ENCODE measurements at regions not wholly inside any gene's neighbourhood (a gene's known extent, or its start where the extent isn't known, plus 50 kb on each side); places are given as distances from the start of the nearest gene placed in this dataset.

- no peaks in the 10 kb centered on the region for H3K36me3 ChIP-seq (ENCODE audit: control insufficient read depth in 2 of 2, insufficient read depth in 2 of 2, low read length in 1 of 2)
- no peak overlapping the region for H3K4me3 ChIP-seq (ENCODE audit: low read depth in 1 of 2, low read length in 2 of 2)
- no peaks in the 10 kb centered on the region for H3K4me1 ChIP-seq (ENCODE audit: control insufficient read depth in 2 of 2, insufficient read depth in 2 of 2, low read length in 1 of 2)
- no peaks in the 10 kb centered on the region for H3K27me3 ChIP-seq (ENCODE audit: control insufficient read depth in 1 of 2, insufficient read depth in 2 of 2, low read length in 2 of 2)
- H3K27ac ChIP-seq (ENCODE audit: low read depth in 2 of 2, low read length in 1 of 2): no peak overlapping the region
- WGBS, 2 donors: 55 to 56% methylated on average over 3 of the region's 3 CpGs
- H3K9me3 ChIP-seq (ENCODE audit: control insufficient read depth in 2 of 2, insufficient read depth in 1 of 2, low read depth in 1 of 2, low read length in 1 of 2): no peaks in the 10 kb centered on the region
Observed at GRCh38 chr14:64639340-64639821, 64.8 kb upstream of the PLEKHG3 start.

- no peaks in the 10 kb centered on the region for H3K36me3 ChIP-seq (ENCODE audit: control insufficient read depth in 2 of 2, insufficient read depth in 2 of 2, low read length in 1 of 2)
- no peak overlapping the region for H3K4me3 ChIP-seq (ENCODE audit: low read depth in 1 of 2, low read length in 2 of 2)
- no peaks in the 10 kb centered on the region for H3K4me1 ChIP-seq (ENCODE audit: control insufficient read depth in 2 of 2, insufficient read depth in 2 of 2, low read length in 1 of 2)
- no peaks in the 10 kb centered on the region for H3K27me3 ChIP-seq (ENCODE audit: control insufficient read depth in 1 of 2, insufficient read depth in 2 of 2, low read length in 2 of 2)
- 71 to 87% methylated on average over 1 of the region's 1 CpG for WGBS, 2 donors
- H3K27ac ChIP-seq (ENCODE audit: low read depth in 2 of 2, low read length in 1 of 2): no peak overlapping the region
- H3K9me3 ChIP-seq (ENCODE audit: control insufficient read depth in 2 of 2, insufficient read depth in 1 of 2, low read depth in 1 of 2, low read length in 1 of 2): no peaks in the 10 kb centered on the region
Observed at GRCh38 chr14:64640839-64641238, 63.4 kb upstream of the PLEKHG3 start.

- 62 to 64% methylated on average over 3 of the region's 3 CpGs for WGBS, 2 donors
- Histone ChIP-seq H3K36me3 (ENCODE audit: control insufficient read depth in 2 of 2, insufficient read depth in 2 of 2, low read length in 1 of 2) (no peaks in the 10 kb centered on the region), H3K9me3 (ENCODE audit: control insufficient read depth in 2 of 2, insufficient read depth in 1 of 2, low read depth in 1 of 2, low read length in 1 of 2) (no peaks in the 10 kb centered on the region), H3K4me3 (ENCODE audit: low read depth in 1 of 2, low read length in 2 of 2) (no peak overlapping the region), H3K27ac (ENCODE audit: low read depth in 2 of 2, low read length in 1 of 2) (no peak overlapping the region), H3K27me3 (ENCODE audit: control insufficient read depth in 1 of 2, insufficient read depth in 2 of 2, low read length in 2 of 2) (no peaks in the 10 kb centered on the region), H3K4me1 (ENCODE audit: control insufficient read depth in 2 of 2, insufficient read depth in 2 of 2, low read length in 1 of 2) (no peaks in the 10 kb centered on the region)
Observed at GRCh38 chr14:64641760-64642159, 62.5 kb upstream of the PLEKHG3 start.

GRCh38 chr14:64643709-64644108 lies 60.5 kb upstream of the PLEKHG3 start:
- 79 to 97% methylated on average over 3 of the region's 3 CpGs for WGBS, 2 donors
- Histone ChIP-seq H3K27me3 (ENCODE audit: control insufficient read depth in 1 of 2, insufficient read depth in 2 of 2, low read length in 2 of 2) (no peaks in the 10 kb centered on the region), H3K27ac (ENCODE audit: low read depth in 2 of 2, low read length in 1 of 2) (no peak overlapping the region), H3K36me3 (ENCODE audit: control insufficient read depth in 2 of 2, insufficient read depth in 2 of 2, low read length in 1 of 2) (no peaks in the 10 kb centered on the region), H3K4me3 (ENCODE audit: low read depth in 1 of 2, low read length in 2 of 2) (no peak overlapping the region), H3K4me1 (ENCODE audit: control insufficient read depth in 2 of 2, insufficient read depth in 2 of 2, low read length in 1 of 2) (no peaks in the 10 kb centered on the region), H3K9me3 (ENCODE audit: control insufficient read depth in 2 of 2, insufficient read depth in 1 of 2, low read depth in 1 of 2, low read length in 1 of 2) (no peaks in the 10 kb centered on the region)

- H3K27ac ChIP-seq (ENCODE audit: low read depth in 2 of 2, low read length in 1 of 2): peak overlapping the region in 1 of 2 donors; percentile 30
Observed at GRCh38 chr14:64644629-64645028, 59.6 kb upstream of the PLEKHG3 start.

GRCh38 chr14:64645220-64645892 lies 58.9 kb upstream of the PLEKHG3 start:
- Histone ChIP-seq H3K27me3 (ENCODE audit: control insufficient read depth in 1 of 2, insufficient read depth in 2 of 2, low read length in 2 of 2) (no peaks in the 10 kb centered on the region), H3K4me3 (ENCODE audit: low read depth in 1 of 2, low read length in 2 of 2) (no peak overlapping the region), H3K36me3 (ENCODE audit: control insufficient read depth in 2 of 2, insufficient read depth in 2 of 2, low read length in 1 of 2) (no peaks in the 10 kb centered on the region), H3K27ac (ENCODE audit: low read depth in 2 of 2, low read length in 1 of 2) (peak overlapping the region; percentile 28 to 30), H3K4me1 (ENCODE audit: control insufficient read depth in 2 of 2, insufficient read depth in 2 of 2, low read length in 1 of 2) (no peaks in the 10 kb centered on the region), H3K9me3 (ENCODE audit: control insufficient read depth in 2 of 2, insufficient read depth in 1 of 2, low read depth in 1 of 2, low read length in 1 of 2) (no peaks in the 10 kb centered on the region)
- 50 to 58% methylated on average over 10 of the region's 10 CpGs for WGBS, 2 donors

More at GRCh38 chr14:64644629-64645028, 59.6 kb upstream of the PLEKHG3 start:
- no peaks in the 10 kb centered on the region for H3K9me3 ChIP-seq (ENCODE audit: control insufficient read depth in 2 of 2, insufficient read depth in 1 of 2, low read depth in 1 of 2, low read length in 1 of 2)
- no peaks in the 10 kb centered on the region for H3K4me1 ChIP-seq (ENCODE audit: control insufficient read depth in 2 of 2, insufficient read depth in 2 of 2, low read length in 1 of 2)
- H3K27me3 ChIP-seq (ENCODE audit: control insufficient read depth in 1 of 2, insufficient read depth in 2 of 2, low read length in 2 of 2): no peaks in the 10 kb centered on the region
- WGBS, 2 donors: 94 to 95% methylated on average over 8 of the region's 8 CpGs
- H3K4me3 ChIP-seq (ENCODE audit: low read depth in 1 of 2, low read length in 2 of 2): no peak overlapping the region
- no peaks in the 10 kb centered on the region for H3K36me3 ChIP-seq (ENCODE audit: control insufficient read depth in 2 of 2, insufficient read depth in 2 of 2, low read length in 1 of 2)

GRCh38 chr14:64646103-64646502 lies 58.1 kb upstream of the PLEKHG3 start:
- 77 to 79% methylated on average over 5 of the region's 5 CpGs for WGBS, 2 donors
- H3K27ac ChIP-seq (ENCODE audit: low read depth in 2 of 2, low read length in 1 of 2): no peak overlapping the region
- no peaks in the 10 kb centered on the region for H3K27me3 ChIP-seq (ENCODE audit: control insufficient read depth in 1 of 2, insufficient read depth in 2 of 2, low read length in 2 of 2)
- H3K4me3 ChIP-seq (ENCODE audit: low read depth in 1 of 2, low read length in 2 of 2): no peak overlapping the region
- H3K4me1 ChIP-seq (ENCODE audit: control insufficient read depth in 2 of 2, insufficient read depth in 2 of 2, low read length in 1 of 2): no peaks in the 10 kb centered on the region
- no peaks in the 10 kb centered on the region for H3K36me3 ChIP-seq (ENCODE audit: control insufficient read depth in 2 of 2, insufficient read depth in 2 of 2, low read length in 1 of 2)
- H3K9me3 ChIP-seq (ENCODE audit: control insufficient read depth in 2 of 2, insufficient read depth in 1 of 2, low read depth in 1 of 2, low read length in 1 of 2): no peaks in the 10 kb centered on the region

- Histone ChIP-seq H3K4me3 (ENCODE audit: low read depth in 1 of 2, low read length in 2 of 2) (no peak overlapping the region), H3K27me3 (ENCODE audit: control insufficient read depth in 1 of 2, insufficient read depth in 2 of 2, low read length in 2 of 2) (no peaks in the 10 kb centered on the region), H3K36me3 (ENCODE audit: control insufficient read depth in 2 of 2, insufficient read depth in 2 of 2, low read length in 1 of 2) (no peaks in the 10 kb centered on the region), H3K4me1 (ENCODE audit: control insufficient read depth in 2 of 2, insufficient read depth in 2 of 2, low read length in 1 of 2) (no peaks in the 10 kb centered on the region), H3K9me3 (ENCODE audit: control insufficient read depth in 2 of 2, insufficient read depth in 1 of 2, low read depth in 1 of 2, low read length in 1 of 2) (no peaks in the 10 kb centered on the region), H3K27ac (ENCODE audit: low read depth in 2 of 2, low read length in 1 of 2) (no peak overlapping the region)
- 73 to 82% methylated on average over 13 of the region's 13 CpGs for WGBS, 2 donors
Observed at GRCh38 chr14:64649383-64649998, 54.7 kb upstream of the PLEKHG3 start.

GRCh38 chr14:64653900-64654245 lies 50.4 kb upstream of the PLEKHG3 start:
- H3K36me3 ChIP-seq (ENCODE audit: control insufficient read depth in 2 of 2, insufficient read depth in 2 of 2, low read length in 1 of 2): no peaks in the 10 kb centered on the region
- no peak overlapping the region for H3K4me3 ChIP-seq (ENCODE audit: low read depth in 1 of 2, low read length in 2 of 2)
- H3K27me3 ChIP-seq (ENCODE audit: control insufficient read depth in 1 of 2, insufficient read depth in 2 of 2, low read length in 2 of 2): no peaks in the 10 kb centered on the region
- H3K27ac ChIP-seq (ENCODE audit: low read depth in 2 of 2, low read length in 1 of 2): peak overlapping the region in 1 of 2 donors; percentile 47
- WGBS, 2 donors: 85% methylated on average over 5 of the region's 5 CpGs
- no peaks in the 10 kb centered on the region for H3K9me3 ChIP-seq (ENCODE audit: control insufficient read depth in 2 of 2, insufficient read depth in 1 of 2, low read depth in 1 of 2, low read length in 1 of 2)
- H3K4me1 ChIP-seq (ENCODE audit: control insufficient read depth in 2 of 2, insufficient read depth in 2 of 2, low read length in 1 of 2): no peaks in the 10 kb centered on the region
